ENCODE measurements at regions not wholly inside any gene's neighbourhood (a gene's known extent, or its start where the extent isn't known, plus 50 kb on each side); places are given as distances from the start of the nearest gene placed in this dataset.

DNA sequence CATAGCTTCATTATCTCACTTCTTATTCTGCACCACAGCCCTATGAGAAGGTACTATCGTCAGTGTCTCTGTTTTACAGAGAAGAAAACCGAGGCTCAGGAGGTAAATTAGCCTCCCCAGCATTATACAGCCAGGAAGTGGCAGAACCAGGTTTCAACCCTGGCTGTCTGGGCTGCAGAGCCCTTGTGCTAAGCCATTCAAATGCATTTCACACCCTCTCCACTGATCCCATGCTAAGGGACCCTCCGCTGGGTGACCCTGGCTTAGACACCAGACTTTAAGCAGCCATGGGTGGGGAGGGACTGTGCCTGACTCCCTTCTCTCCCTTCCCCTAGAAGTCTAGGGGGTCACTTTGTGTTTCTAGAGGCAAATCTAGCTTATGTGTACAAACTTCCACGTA, 87.5 kb downstream of the RRAGC start:
- TF ChIP-seq, protein P1, sequence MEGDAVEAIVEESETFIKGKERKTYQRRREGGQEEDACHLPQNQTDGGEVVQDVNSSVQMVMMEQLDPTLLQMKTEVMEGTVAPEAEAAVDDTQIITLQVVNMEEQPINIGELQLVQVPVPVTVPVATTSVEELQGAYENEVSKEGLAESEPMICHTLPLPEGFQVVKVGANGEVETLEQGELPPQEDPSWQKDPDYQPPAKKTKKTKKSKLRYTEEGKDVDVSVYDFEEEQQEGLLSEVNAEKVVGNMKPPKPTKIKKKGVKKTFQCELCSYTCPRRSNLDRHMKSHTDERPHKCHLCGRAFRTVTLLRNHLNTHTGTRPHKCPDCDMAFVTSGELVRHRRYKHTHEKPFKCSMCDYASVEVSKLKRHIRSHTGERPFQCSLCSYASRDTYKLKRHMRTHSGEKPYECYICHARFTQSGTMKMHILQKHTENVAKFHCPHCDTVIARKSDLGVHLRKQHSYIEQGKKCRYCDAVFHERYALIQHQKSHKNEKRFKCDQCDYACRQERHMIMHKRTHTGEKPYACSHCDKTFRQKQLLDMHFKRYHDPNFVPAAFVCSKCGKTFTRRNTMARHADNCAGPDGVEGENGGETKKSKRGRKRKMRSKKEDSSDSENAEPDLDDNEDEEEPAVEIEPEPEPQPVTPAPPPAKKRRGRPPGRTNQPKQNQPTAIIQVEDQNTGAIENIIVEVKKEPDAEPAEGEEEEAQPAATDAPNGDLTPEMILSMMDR (IDR thresholded peaks at IDR 0.05; ENCODE audit: poor library complexity, severe bottlenecking): no peak
- no peak for TF ChIP-seq SMC3 (conservative IDR thresholded peaks at IDR 0.05; ENCODE audit: poor library complexity)
- TF ChIP-seq EZH2 (IDR thresholded peaks at IDR 0.05; ENCODE audit: borderline replicate concordance, insufficient read depth, low read length, poor library complexity, severe bottlenecking): no peak
- no peak for TF ChIP-seq POLR2AphosphoS5 (IDR thresholded peaks at IDR 0.05)
- no peak for TF ChIP-seq EP300 (conservative IDR thresholded peaks at IDR 0.05; ENCODE audit: poor library complexity, severe bottlenecking)

Measured in neural cell (in vitro differentiated cells).